ENCODE measurements at regions not wholly inside any gene's neighbourhood (a gene's known extent, or its start where the extent isn't known, plus 50 kb on each side); places are given as distances from the start of the nearest gene placed in this dataset.
"Not testable (repeated sequence)": the region's sequence is repeated elsewhere in the genome, so short reads cannot be mapped to it uniquely, and the experiment has no call there.

- no peak for DNase-seq (ENCODE audit: low read depth)
Measured at GRCh38 chr4:95898226-95898625, 58.3 kb downstream of the PDHA2 start.

DNA sequence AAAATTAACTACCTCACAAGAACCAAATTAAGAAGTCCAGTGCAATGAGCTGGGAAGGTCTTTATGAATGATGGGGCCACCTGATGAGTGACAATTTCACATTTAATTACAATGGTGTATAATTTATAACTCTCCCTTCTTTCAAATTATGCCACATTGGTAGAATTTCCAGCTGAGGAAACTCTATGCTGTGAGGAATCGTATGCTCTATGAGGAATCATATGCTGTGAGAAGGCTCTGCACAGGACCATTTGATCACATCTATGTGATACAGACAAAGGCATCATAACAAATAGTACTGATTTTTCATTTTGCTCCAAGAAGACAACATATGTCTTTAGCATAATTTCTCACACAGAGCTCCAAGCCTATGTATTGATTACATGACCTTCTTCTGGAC lies 69.3 kb downstream of the PDHA2 start:
- no peak for DNase-seq (ENCODE audit: low read depth)

DNA sequence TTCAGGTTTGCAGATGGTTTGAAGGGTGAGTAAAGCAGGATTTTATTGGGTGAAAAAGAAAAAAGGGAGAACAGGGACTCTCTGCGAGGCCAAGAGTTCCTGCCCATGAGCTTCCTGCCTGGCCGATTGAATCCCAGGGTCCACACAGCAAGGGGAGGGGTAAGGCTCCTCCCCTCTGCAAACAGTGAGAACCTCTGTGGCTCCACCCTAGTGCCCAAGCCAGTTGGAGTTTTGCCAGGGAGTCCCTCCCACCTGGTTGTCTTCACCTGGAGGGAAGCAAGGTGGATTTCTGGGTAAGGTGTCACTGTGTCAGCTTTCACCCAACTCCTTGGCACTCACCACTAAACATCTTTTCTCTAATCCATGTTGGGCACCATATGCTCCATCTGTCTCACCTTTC lies 70.9 kb downstream of the PDHA2 start:
- no peak for DNase-seq (ENCODE audit: low read depth)

DNA sequence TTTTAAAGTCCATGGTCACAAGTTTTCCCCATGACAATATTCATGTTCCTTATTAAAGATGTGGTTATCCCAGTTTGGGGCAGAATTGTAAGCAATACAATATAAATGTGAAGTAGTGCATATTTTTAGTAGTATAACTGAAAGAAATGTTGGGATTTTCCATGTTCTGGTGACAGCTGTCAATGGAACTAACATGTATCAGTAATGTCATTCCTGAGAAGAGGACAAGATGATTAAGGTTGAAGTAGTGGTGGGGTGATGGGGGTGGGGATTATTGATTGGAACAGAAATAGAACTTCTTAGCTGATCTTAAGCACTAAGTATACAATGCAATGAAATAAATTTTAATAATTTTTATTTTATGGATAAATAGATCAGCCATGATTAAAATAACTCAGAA lies 81.6 kb downstream of the PDHA2 start:
- DNase-seq (ENCODE audit: low read depth): no peak

DNA sequence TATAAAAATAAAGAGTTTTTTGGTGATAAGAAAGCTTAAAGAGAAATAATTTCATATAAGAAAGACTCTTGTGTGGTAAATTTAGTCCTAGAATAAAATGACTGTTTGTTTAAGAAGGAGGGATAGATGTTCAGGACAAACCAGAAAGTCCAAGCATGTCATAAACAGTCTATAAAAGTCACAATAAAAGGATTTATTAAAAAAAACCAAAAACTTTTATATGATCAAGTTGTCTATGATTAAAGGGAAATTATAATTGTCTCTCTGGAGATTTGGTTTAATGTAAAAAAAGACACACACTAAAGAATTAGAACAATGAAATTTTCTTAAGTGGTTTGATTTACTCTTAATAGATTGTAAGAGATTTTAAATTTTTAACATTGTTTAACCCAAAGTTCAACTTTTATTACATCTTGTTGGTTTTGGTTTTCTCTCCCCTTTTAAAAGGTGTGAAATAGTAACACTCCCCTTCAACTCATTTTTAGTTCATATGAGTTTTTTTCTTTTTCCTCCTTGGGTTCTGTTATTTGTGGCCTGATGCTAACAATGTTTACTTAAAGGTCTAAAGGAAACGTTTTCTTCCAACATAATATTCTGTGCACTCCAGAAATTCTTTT lies 89.7 kb downstream of the PDHA2 start:
- no peak for DNase-seq (ENCODE audit: low read depth)

GRCh38 chr4:95939141-95939540 lies 99.2 kb downstream of the PDHA2 start:
- no peak for DNase-seq (ENCODE audit: low read depth)

DNA sequence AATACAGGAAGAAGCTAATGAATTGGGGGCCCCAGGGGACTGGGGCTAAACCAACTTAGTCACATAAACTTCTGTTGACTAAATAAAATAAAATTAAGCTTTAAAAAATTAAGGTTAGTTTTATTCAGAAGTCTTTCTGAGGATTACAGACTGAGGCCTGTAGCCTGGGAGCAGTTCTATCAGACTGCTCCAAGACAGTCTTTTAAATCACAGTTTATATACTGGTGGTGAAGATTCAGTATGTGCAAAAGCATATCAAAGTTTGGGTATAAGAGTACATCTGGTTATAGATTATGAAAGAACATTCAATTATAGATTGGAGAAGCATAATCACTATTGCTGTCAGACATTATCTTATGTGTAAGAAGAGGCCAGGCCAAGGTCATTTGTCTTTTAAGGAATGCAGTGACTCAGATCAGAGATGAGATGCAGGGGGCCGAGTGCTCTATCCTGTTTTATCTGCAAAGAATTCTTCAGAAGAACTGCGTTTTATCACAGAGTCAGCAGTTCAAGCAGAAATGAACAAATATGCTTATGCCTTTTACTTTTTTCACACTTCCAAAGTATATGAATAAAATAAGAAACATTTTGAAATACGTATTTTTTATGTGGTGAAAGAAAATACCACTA lies 109.4 kb downstream of the PDHA2 start:
- no peak for DNase-seq (ENCODE audit: low read depth)

DNA sequence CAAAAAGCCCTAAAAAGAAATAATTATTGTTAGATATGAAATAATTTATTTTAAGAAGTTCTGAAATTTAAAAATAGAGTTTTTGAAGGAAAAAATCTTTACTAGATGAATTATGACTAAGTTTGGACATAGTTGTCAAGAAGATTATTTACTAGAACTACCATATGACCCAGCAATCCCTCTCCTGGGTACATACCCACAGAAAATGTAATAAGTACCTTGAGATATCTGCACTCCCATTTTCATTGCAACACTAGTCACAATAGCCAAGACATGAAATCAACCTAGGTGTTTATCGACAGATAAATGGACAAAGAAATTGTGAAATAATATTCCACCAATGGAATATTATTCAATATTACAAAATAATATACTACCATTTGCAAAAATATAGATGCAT lies 109.9 kb downstream of the PDHA2 start:
- no peak for DNase-seq (ENCODE audit: low read depth)

DNA sequence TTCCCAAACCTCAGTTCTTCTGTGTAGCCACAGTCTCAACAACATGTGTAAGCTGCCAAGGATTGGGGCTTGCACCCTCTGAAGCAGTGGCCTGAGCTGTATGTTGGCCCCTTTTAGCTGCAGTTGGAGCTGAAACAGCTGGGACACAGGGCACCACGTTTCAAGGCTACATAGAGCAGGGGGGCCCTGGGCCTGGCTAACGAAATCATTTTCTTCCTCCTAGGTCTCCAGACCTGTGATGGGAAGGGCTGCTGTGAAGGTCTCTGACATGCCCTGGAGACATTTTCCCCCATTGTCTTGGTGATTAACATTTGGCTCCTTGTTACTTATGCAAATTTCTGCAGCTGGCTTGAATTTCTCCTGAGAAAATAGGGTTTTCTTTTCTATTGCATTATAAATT lies 112.6 kb downstream of the PDHA2 start:
- not testable (repeated sequence) for DNase-seq (ENCODE audit: low read depth)

DNA sequence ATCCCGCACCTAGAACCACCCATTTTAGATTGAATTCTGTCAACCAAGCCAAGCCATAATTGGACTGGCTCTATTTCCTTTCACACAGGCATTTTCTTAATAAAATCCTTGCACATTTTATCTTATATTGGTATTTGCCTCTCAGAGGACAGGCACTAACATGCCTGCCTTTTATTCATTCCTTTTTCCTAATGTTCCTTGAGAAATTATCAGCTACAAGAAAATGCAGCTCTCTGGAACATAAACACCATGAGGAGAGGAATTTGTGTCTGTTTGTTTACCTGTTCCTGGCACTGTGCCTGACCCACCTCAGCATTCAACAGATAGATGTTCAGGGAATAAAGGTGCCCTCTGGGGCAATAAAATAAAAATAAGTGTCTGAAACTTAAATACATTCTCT lies 116.2 kb downstream of the PDHA2 start:
- no peak for DNase-seq (ENCODE audit: low read depth)

GRCh38 chr4:95957054-95957453 lies 117.2 kb downstream of the PDHA2 start:
- no peak for DNase-seq (ENCODE audit: low read depth)

DNA sequence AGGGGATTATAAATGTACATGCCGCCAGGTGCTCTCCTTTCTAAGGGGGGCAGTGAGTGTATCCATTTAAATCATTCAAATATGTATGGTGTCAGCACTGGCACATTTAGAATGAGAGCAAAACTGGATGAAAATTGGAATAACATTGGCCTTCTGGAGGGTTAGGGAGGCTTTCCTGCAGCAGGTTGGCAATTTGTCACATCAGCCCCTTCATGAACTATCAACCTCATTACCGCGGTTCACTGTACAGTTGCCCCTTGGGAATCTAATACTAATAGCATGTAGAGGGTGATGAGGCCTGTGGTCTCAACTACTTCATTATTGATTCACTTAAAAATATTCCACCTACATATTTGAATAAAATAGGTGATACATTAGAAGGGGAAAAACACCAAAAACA lies 117.9 kb downstream of the PDHA2 start:
- no peak for DNase-seq (ENCODE audit: low read depth)

DNA sequence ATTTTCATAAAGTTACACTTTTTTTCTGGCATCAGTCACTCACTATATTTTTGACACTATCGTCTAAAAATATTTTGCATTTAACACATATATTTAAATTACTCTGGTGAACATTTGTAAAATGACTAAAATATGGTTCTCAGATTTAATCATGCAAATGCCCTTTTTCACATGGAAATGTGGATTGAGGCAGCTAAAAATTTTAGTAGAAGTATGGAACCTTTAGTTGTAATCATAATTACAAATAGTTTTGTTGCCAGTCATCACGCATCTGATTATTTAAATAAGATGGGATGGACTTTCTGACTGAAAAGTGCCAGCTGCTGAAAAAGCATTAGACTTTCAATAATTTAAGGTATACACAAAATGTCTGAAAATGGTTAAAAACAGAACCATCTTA lies 119.3 kb downstream of the PDHA2 start:
- DNase-seq (ENCODE audit: low read depth): no peak

DNA sequence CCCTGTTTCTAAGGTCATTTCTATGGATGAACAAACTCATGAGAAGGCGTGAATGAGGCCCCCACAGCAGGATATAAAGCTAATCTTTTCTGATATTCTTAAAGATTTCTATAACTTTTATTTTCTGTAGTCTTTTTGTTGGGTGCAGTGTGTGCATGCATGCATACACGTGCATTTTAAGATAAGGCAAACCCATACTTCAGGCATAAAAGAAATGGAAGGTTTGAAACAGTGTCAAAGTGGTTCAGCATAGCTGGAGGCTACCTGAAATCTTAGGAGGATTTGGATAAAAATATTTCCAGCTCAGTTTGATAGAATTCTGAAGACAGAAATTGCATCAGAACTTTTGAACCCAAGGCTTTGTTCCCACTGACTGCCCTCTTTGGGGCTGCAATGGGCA lies 119.7 kb downstream of the PDHA2 start:
- DNase-seq (ENCODE audit: low read depth): no peak

- DNase-seq (ENCODE audit: low read depth): no peak
Measured at GRCh38 chr4:95963456-95963855, 123.6 kb downstream of the PDHA2 start.

DNA sequence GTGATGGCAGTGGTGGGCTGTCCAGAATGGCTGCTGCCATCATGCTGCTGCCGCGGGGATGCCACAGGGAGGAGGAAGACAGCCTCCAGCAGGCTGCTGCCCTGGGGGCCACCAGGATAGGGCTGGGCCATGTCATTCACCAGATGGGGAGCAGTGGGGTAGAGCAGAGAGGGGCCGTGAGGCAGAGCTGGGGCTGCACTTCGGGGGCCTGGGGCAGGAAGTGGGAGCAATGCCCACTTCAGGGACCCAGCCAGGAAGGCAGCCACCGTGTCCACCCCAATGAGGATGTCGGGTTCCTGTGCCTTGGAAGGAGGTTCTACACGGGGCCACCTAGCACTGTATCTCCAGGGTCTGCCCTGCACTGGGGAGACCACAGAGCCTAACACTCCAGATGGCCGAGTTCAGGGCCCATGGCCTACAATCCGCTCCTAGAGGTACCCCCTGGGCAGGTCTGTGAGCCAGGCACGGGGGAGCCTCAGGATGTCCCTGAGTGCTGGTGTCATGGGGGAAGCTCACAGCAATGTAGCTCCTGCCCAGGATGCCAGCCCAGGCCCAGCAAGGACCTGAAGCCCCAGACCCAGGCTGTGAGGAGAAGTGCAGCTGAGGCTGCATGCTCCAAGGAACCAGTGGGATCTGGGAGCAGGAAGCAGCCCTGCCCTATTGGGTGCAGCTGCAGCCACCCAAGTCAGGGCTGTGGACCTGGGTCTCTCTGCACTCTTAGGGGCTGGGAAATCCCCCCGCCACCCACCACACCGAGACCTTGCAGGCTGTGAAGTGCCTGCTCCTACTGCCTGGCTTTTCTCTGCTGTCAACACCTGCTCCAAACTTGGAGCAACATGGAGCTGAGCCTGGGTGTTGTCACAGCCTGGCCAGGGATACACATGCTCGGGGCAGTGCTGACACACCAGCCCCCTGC lies 140.3 kb downstream of the PDHA2 start:
- no peak for DNase-seq (ENCODE audit: low read depth)

- DNase-seq (ENCODE audit: low read depth): no peak
Measured at GRCh38 chr4:95980877-95981360, 141.0 kb downstream of the PDHA2 start.

DNA sequence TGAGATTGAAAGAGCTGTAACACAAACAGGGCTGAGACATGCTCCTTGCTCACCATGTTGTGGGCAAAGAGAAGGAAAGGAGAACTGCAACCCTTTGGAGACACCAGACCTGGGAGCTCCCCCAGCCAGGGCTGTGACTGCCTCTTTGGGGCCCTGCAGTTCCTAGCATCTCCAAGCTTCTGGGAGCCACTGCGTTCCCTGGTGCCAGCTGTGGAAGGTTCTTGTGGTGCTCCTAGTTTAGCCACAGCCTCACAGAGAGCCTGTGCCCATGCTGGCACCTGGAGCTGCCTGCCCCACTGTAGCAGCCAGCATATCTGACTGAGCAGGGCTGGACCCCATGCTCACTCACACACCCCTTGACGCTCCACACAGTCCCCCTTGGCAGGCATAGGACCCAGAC lies 141.7 kb downstream of the PDHA2 start:
- DNase-seq (ENCODE audit: low read depth): no peak

DNA sequence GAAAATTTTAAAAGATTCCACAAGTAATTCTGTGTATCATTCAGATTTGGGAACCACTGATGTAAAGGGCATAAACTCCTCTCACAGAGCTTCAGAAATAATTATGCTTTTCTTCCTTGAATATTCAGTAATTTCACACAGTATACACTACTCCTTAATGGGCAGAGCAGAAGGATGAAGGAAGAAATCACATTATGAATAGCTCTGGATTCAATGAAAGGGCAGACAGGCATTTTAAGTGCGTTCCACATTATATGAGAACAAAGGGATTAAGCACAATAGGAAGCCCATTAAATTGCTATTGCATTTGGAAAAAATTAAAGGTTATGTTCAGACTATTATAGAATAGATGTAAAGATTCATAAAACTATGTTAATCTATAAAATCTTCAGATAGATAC lies 142.6 kb downstream of the PDHA2 start:
- DNase-seq (ENCODE audit: low read depth): no peak

DNA sequence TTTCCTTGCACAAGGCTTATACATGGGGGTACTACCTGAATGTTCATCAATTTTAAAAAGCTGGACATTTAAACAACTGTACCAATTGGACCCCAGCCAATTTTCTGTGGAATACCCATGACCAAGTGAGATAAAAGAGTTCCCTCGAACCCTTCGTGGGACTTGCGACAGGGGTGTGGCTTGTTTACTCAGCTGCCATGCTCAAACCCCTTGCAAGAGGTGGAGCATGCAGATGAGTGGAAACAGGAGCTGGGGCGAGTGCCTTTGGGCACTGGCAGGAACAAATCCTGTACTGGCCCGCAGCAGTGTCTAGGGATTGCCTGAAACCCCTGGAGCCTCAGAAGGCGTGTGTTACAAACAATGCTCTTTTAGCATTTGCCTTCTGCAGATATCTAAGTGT lies 144.2 kb downstream of the PDHA2 start:
- no peak for DNase-seq (ENCODE audit: low read depth)

DNA sequence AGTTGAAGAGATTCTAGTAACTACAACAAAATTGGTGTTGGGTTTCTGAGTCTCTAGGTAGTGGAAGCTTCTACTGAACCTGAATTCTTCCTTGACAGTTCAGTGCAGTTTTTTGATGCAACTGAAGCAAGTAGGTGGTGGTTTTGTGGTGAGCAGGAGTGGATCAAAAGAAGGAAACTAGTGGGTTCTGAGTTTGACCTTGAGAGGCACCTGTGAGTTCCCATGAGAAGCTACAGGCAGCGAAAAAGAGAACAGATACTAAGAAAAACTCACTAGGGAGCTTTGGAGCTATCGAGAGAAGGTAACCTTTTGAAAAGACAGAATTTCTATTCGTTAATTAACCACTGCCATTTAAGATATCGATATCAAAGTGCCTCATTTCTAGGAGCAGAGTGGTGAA lies 145.2 kb downstream of the PDHA2 start:
- no peak for DNase-seq (ENCODE audit: low read depth)

- no peak for DNase-seq (ENCODE audit: low read depth)
Measured at GRCh38 chr4:95985791-95986550, 146.1 kb downstream of the PDHA2 start.

All from forelimb muscle (tissue), 1 donor.